HG03342 (cell line): ENCODE measurements at regions not wholly inside any gene's neighbourhood (a gene's known extent, or its start where the extent isn't known, plus 50 kb on each side); places are given as distances from the start of the nearest gene placed in this dataset.

ENCODE experiments used
- ATAC-seq: cut with Tn5 transposase; IDR thresholded peaks from one replicate; pipeline ENCODE4 v1.9.1; 2021; ENCODE audit warnings: mild to moderate bottlenecking, moderate library complexity; ENCODE audit not compliant: unreplicated experiment

DNA sequence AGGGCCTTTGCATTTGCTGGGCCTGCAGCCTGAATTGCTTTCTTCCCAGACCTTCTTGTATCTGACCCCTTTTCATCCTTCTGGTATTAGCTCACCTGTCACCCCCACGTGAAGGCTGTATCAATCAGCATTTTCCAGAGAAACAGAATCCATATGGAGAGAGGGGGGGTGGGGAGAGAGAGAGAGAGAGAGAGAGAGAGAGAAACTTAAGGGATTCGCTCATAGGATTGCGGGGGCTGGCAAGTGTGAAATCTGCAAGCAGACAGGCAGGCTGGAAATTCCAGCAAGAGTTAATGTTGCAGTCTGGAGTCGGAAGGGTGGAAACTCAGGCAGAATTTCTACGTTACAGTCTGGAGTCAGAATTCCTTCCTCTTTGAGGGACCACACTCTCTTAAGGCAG, 410.7 kb upstream of the SULF2 start:
- no peak for ATAC-seq

DNA sequence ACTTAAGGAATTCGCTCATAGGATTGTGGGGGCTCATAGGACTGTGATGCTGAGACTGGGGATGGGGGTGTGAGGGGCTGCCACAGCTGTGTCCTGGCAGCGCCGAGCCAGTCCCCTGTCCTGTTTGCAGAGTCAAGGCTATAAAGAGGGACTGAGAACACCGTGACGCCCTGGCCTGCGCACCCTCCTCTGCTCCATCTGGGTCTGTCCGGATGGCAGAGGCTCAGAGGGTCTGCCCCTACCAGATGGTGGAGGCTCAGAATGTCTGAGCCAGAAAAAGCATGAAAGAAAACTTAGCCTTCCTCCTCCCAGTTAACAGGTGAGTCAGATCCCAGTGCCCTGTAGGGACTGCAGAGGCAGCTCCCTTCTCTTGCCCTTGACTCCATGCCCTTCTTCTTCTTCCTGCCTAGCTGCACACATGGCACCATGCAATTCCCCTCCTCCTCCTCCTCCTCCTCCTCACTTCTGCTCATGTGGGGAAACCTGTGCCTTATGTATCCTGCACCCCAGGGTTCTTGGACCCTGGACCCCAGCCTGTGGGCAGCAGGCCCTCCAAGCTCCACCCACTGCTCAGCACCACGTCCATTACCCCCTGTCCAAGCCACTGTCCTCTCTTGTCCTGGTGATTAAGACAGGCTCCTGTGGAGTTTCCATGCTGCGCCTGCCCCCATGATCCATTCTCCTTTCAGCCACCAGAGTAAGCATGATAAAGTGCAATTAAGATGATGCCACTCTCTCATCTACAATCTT, 410.0 kb upstream of the SULF2 start:
- ATAC-seq: no peak

DNA sequence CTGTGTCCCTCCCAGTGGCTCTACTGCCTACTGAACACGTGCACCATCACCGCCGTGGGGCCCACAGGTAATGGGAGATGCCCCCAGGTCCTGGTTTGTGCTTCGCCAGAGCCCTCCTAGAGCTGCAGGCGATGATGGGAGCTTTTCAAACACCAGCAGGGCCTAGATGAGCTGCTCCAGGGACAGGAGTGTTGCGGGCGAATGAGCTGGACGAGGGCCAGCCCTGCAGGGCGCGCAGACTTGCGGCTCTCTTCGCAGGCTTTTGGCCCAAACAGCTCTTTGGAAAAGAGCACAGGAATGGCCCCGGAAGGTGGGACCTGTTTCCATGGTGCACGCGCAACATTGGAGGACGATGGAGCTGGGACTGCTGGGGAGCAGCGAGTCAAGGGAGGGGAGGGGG, 409.3 kb upstream of the SULF2 start:
- ATAC-seq: no peak

DNA sequence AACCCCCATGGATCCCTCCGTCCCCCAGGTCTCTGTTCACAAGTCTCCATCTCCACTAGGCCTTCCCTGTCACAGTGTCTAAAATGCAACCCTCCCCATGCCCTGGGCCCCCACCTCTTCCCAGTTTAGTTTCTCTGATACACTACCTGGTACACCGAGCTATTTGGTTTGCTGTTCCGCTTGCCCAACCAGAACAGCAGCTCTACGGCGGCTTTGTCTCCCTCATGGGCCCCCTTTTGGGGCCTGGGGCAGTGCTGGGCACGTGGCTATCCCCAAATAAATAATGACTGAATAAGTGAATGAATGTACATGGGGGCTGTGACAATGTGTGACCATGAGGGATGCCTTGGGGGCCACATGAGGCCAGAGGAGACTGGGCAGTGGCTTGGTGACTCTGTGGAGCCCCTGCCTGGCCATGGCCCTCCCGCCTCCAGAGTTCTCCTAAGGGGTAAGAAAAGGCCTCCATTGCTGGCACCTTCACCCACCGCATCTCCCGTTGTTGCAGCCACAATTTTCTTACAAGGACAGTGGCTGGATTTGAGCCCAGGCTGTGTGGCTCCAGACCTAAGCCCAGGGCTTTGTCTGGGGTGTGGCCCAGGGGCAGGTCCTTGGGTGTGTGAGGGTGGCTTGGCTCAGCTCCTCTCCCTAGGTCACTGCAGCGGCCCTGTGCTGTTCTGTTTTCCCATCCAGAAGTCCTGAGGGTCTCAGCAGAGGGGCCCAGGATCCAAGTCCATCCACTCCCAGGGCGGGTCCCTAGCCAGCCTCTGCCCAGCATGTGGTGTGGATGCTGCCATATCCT, 408.5 kb upstream of the SULF2 start:
- no peak for ATAC-seq

DNA sequence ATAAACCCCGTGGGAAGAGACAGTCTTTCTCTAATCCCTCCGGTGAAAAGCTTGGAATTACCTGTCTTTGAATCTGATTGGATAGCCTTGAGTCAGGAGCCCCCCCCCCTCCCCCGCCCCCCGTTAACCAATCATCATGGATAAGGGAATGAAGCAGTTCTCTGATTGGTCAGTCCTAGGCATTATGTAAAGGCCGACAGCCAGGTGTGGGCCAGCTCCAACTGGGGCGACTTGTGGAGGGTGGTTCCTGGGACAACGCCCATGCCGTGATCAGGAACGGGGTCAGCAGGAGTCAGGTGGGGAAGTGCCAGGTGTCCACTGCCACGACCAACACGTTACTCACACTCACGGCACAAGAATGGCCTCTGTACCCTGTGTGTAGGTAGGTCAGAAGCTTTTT, 406.8 kb upstream of the SULF2 start:
- no peak for ATAC-seq

DNA sequence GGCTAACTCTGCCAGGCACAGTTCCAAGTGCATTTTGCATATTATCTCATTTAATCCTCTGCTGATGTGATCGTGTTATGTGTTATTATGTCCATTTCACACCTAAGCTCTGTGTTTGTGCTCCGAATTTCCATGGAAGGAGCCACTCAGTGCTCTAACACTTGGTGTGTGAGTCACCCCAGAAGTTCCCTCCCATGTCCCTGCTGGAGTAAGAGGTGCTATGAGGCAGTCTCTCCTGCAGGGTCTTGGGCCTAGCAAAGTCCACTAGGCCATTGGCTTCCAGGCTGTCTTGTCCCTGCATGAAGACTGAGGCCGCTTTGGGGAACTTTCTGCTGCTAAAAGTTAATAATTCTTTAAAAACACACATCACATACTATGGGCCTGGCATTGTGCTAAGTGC, 405.9 kb upstream of the SULF2 start:
- ATAC-seq: no peak

DNA sequence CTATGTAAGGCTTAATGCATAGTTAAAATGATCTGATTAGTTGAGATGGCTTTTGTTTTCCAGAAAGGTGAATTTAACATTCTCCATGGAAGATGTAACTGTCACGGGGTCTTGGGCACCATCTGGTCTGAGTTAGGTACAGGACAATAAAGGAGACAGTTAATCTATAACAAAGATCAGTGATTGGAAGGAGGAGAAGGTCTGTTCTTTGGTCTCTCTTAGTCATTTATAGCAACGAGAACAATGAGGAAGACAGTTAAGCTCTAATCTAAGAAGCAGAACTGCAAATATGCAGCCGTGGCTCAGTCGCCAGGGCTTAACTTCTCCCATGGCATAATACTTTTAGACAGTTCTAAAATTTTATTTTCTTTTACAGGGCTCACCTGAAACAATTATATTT, 405.5 kb upstream of the SULF2 start:
- no peak for ATAC-seq

DNA sequence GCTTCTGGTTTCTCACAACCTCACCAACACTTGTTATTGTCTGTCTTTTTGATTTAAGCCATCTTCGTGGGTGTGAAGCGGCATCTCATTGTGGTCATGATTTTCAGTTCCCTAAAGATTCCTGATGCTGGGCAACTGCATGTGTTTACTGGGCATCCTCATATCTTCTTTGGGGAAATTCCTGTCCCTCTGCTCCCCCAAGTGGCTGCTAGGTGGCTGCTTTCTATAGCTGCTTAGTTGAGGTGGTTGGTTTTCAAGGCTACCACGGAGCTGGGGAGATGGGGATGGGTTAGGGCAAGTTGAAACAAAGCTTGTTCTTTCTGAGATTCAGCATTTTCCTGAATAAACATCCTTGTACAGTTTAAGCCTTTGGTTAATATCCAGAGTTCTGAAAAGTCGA, 403.9 kb upstream of the SULF2 start:
- no peak for ATAC-seq

DNA sequence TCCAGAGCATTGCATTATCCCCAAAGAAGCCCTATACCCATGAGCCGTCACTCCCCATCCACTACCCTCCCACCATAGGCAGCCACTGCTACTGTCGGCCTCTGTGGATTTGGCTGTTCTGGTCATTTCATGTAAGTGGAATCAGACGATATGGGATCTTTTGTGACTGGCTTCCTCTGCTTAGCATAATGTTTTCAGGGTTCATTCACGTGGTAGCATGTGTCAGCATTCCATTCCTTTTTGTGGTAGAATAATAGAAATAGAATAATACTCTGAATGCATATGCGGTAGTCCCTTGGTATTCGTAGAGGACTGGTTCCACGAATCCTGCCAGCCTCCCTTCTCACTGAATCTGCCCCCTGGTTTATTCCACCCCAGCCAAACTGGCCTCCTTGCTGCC, 402.6 kb upstream of the SULF2 start:
- ATAC-seq: no peak

DNA sequence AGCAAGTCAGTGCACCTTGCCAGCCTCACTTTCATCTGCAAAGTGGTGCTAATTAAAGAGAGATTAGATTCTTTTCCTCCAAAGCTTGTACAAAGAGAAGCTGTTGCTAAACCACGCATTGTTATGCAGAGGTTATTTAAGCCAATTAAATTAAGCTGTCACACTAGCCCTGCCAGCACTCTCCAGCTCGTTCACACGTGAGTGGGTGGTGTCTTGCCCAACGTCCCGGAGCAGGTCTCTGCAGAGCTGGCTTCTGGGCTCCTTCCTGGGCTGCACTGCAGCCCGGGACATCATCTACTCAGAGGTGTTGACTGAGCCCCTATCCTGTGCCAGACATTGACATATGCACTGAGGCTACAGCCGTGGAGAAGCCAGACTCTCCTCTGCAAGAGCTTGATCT, 401.6 kb upstream of the SULF2 start:
- ATAC-seq: no peak

DNA sequence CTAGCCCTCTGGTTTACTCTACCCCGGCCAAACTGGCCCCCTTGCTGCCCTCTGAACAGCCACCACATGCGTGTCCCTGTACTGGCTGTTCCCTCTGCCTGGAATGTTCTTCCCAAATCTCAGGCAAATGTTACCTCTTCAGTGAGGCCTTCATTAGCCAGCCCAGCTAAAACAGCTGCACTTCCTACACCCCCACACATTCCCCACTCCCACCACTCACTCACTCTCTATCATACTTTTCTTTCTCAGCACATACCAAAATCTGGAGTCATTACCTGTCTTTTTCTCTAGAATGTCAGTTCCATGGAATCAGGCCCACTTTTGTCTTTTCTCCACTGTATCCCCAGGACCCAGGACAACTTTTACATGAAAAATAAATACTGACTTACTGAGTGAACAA, 401.2 kb upstream of the SULF2 start:
- no peak for ATAC-seq

DNA sequence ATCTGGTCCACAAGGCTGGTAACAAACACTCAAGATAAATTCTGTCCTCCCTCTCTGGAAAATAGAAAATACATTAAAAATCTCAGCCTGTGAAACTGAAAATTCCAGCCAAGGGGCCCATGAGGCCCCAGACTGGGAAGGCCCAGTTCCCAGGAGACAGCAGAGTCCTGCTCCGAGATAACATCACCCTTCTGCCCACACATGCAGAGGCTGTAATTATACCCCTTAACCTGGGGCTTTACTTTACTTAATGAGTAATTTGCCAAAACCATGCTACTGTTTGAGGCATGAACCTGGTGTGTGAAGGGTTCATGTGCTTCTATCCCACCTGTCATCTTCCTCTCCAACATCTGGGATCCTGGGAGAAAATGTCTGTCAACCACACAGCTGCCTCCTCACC, 398.9 kb upstream of the SULF2 start:
- no peak for ATAC-seq

DNA sequence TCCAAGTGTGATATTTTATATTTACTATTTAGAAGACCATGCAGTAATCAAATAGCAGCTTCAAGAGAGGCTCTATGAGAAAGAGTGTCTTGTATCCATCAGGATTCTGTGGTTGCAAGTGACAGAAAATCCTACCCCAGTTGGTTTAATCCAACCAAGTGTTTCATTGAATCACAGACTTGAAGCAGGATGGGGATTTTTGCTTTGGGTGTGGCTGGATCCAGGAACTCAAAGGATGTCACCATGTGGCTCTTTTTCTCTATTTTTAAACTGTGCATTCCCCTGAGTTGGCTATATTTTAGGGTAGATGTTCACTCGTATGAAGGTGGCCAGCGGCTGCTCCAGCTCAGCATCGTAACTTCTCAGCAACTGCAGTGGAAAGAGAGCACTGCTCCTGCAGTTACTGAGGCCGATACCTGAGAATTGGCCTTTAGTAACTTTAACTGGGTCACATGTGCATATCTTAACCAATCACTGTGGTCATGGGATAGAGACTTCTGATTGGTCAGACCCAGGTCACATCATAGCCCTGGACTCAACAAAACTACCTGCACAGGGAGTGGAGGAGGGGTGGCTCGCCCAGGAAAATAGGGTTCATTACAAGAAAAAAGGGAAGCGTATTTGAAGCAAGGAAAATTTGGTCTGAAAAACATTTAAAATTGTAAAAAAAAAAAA, 396.1 kb upstream of the SULF2 start:
- no peak for ATAC-seq

DNA sequence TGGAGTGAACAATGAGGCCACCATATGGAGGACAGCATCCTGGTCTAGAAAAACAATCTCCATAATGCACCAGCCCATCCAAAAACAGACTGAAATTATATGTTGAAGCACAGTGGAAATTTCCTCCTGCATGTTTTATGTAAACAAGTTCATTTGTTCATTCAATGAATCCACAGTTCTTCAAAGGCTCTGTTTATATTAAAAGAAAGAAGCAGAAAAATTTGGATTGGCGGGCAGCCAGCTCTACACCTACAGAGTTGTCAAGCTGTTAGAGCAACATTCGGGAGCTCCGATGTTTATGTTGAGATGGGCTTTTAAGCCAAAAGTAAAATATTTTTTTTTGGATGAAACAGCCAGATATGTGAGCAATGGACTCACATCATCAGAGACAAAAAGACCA, 395.3 kb upstream of the SULF2 start:
- ATAC-seq: no peak

DNA sequence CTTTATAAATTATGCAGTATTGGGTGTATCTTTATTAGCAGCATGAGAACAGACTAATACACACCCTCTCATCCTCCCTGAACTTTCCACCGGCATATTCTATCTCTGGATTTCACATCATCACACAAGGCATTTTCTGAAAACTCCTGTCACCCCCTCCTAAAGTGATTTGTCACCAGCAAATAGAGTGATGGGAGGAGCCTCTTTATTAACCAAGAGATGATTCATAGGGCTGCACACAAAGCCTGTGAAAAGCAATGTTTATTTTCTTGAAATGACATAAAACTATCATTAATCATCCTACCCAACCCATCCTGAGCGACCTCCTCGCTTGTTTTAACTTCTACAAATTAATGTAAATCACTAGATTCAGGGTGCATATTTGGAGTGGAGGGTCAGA, 394.7 kb upstream of the SULF2 start:
- no peak for ATAC-seq

DNA sequence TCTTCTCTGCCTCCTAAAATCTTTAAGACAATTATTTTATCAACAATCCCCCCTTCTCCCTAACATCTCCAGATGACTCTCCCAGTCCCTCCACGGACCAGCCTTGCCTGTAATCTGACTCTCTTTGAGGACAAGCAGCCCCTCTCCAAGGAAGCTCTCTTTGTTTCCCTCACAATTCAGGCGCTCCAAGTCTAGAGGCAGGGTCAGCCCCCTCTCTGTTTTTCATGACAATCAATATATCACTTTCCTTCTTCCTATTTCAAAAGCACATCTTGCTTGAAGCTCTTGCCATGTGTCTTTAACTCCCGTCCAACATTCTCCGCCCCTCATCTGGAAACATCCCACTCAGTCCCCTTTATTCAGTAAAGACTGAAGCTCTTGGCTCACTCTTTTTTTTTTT, 393.4 kb upstream of the SULF2 start:
- ATAC-seq: no peak

DNA sequence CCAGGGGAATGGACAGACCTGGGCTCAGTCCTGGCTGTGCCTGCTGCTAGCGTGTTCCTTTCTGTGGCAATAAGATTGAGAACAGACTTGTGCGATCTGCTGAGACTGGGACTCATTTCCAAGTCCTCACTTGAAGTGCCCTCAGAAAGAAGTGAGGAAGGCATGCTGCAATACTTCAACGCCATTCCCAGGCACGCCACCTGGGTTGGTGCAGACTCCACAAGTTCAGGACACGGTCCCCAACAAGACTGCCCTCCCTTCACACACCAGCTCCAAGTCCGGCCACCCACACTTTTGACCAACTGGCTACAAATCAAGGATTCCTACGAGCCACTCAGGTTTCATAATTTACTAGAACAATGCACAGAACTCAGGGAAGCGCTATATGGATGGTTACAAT, 391.8 kb upstream of the SULF2 start:
- no peak for ATAC-seq

DNA sequence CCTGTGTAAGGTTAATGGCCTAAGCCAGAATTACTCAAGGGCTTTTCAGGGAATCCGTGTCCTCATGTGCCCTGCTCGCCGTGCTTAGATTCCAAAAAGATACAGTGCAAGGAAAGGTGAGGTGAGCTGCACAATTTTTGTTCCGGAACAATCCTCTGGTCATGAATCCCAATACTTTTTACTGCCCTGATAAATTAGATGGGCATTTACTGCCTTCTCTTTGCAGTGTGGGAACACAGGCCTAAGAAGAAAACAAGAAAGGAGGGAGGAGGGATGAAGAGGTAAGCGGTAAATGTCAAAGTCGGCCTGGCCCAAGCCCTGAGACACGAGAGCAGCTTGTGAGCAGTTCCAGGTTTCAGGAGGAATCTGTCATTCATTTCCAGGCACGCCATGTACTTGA, 390.9 kb upstream of the SULF2 start:
- ATAC-seq: no peak

DNA sequence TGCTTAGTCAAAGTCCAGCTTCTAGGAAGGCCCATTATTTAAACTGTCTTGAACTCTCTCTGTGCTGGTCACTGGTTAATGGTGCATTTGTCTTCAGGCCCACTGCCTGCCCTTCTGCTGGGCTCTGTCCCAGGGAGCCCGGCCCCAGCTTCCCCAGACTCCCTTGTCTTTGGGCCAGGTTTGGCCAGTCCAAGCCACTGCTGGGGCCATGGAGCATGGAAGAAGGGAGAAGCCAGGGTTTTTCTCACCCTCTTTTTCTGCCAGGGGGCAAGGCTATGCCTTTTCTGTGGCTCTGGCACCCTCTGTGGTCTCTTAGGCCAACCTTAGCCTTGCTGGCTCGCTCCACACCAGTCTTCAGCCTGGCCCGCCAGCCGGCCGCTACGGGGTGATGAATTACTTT, 390.0 kb upstream of the SULF2 start:
- ATAC-seq: no peak

DNA sequence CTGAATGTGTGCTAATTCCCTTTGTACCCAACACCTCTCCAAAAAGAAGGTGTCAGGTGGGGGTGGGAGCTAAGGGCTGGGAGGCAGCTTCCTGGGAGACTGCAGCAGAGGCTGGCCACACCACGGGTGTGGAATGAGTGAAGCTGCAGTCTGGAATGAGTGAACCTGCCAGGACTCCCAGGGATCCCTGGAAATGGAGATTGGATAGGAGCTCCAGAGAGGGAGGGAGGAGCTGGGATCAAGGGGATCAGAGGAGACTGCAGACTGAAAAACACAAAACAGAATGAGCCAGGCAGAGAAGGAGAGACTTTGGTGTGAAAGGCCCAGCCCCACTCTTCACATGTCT, 387.0 kb upstream of the SULF2 start:
- ATAC-seq: no peak

DNA sequence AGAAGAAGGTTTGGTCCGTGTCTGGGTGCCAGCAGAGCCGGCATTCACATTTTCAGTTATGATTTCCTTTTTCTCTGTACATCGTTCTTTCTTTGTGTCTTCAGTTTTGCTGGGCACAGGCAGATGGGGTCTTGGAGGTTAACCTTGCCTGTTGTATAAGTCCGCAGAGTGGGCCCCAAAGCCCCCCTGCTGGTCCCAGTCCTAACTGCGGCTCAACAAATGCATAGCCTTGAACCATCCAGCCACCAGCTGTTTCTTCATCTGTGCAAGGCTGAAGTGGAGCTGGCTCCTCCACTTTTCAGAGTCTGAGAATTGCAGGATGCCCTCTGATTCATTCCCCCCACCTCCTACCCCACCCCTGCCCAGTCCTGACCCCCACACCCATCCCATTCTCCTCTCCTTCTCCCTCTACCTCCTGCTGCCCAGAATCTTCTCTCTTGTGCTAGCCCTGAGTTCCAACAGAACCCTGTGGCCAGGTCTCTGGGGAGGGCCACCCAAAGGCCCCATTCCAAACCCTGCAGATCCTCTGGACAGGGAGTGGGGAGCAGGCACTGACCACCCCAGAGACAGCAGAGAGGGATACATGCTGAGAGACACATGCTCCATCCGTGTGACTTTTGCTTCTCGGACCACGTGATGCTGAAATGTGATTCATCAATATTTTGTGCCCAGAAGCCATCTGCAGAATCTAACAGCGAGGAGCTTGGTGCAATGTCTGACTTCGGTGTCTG, 386.5 kb upstream of the SULF2 start:
- ATAC-seq: no peak

DNA sequence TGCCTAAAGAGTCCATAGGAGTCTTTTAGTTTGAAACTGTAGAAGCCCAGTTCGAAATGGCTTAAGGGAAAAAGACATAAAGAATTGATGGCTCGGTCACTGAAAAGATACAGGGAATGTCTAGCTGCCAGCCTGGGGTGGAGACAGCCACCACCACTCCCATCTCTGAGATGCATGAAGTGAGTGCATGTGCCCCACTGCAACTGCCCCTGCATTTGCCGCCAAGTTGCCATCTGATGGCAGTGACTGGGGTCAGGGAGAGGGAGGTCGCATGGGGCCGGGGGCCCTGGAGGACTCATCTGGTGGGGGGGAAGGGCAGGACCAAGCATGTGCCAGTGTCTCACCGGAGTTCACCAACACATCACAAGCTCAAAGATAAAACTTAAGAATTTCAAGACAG, 385.8 kb upstream of the SULF2 start:
- no peak for ATAC-seq
